ENCODE measurements at regions not wholly inside any gene's neighbourhood (a gene's known extent, or its start where the extent isn't known, plus 50 kb on each side); places are given as distances from the start of the nearest gene placed in this dataset.

GRCh38 chr17:74011966-74012365, 191.5 kb upstream of the RPL38 start:
- TF ChIP-seq CTCF (IDR thresholded peaks at IDR 0.05), result no peak
- no peak for TF ChIP-seq POLR2A (IDR thresholded peaks at IDR 0.05)

Data from body of pancreas (tissue), 4 donors.